Fibroblast of mammary gland (primary cell): ENCODE measurements at regions not wholly inside any gene's neighbourhood (a gene's known extent, or its start where the extent isn't known, plus 50 kb on each side); places are given as distances from the start of the nearest gene placed in this dataset.
A peak's percentile ranks its signal among the peaks of the same experiment; 100 is the strongest.
"Not testable (repeated sequence)": the region's sequence is repeated elsewhere in the genome, so short reads cannot be mapped to it uniquely, and the experiment has no call there.

Source experiments
- DNase-seq: peaks from one replicate; pipeline ENCODE4 v3.0.0-alpha.2; 2010; ENCODE audit warnings: low read depth
- H3K4me3 ChIP-seq: 2 replicates; pipeline ENCODE4 v1.5.1; 2011; ENCODE audit warnings: low read depth, mild to moderate bottlenecking, low read length, moderate library complexity; ENCODE audit not compliant: control insufficient read depth
- CTCF ChIP-seq: conservative IDR thresholded peaks from 2 replicates; pipeline ENCODE4 v1.5.1; 2011; ENCODE audit warnings: low read depth, low read length, inconsistent platforms; ENCODE audit not compliant: control insufficient read depth, insufficient read depth

- H3K4me3 ChIP-seq, DNase-seq: not testable (repeated sequence)
These were observed 134.5 kb downstream of the SLC39A8 start for GRCh38 chr4:102210806-102211205.

- DNase-seq, H3K4me3 ChIP-seq: not testable (repeated sequence)
These were observed 140.6 kb downstream of the SLC39A8 start for GRCh38 chr4:102204634-102205033.

- no peak for TF ChIP-seq CTCF
- no peak overlapping the region for H3K4me3 ChIP-seq
- peak; percentile 23 for DNase-seq
These were observed 149.1 kb downstream of the SLC39A8 start for GRCh38 chr4:102196221-102196620.

GRCh38 chr4:102193145-102193544, 152.1 kb downstream of the SLC39A8 start:
- H3K4me3 ChIP-seq, result no peak overlapping the region
- TF ChIP-seq CTCF, result no peak
- no peak for DNase-seq

- TF ChIP-seq CTCF, result no peak
- DNase-seq, result no peak
- no peak overlapping the region for H3K4me3 ChIP-seq
These were observed 165.2 kb downstream of the SLC39A8 start for GRCh38 chr4:102180046-102180445.

- no peak for TF ChIP-seq CTCF
- DNase-seq, result peak; percentile 38
- no peak overlapping the region for H3K4me3 ChIP-seq
These were observed 170.5 kb downstream of the SLC39A8 start for GRCh38 chr4:102174719-102175189.

- DNase-seq, result no peak
- no peak overlapping the region for H3K4me3 ChIP-seq
- TF ChIP-seq CTCF, result no peak
These were observed 172.9 kb downstream of the SLC39A8 start for GRCh38 chr4:102172341-102172740.

- H3K4me3 ChIP-seq, result no peak overlapping the region
- no peak for DNase-seq
- TF ChIP-seq CTCF, result no peak
These were observed 174.4 kb downstream of the SLC39A8 start for GRCh38 chr4:102170910-102171309.
